K562 (cell line): ENCODE measurements at regions not wholly inside any gene's neighbourhood (a gene's known extent, or its start where the extent isn't known, plus 50 kb on each side); places are given as distances from the start of the nearest gene placed in this dataset.

Source experiments
- ATAC-seq: fragments of 200-7000 bp; cut with Tn5 transposase; 3 replicates; pipeline ENCODE4 v1.9.1; 2020; ENCODE audit warnings: moderate library complexity
- BruUV-seq: library from RNA; stranded (reverse); fragments of 400-500 nt; replicated peaks from 2 replicates; lab custom pipeline; 2021; lab: Mats Ljungman, UMichigan
- CTCF ChIA-PET: fragments of 300-600 bp; formaldehyde crosslinking; extraction: SDS; loops from one replicate; lab custom pipeline; 2021; ENCODE audit warnings: low intra/inter-chr PET ratio; lab: Yijun Ruan, JAX
- POLR2A ChIA-PET: fragments of 300-600, 350-650 bp; sonication (Branson Sonifier 250); formaldehyde crosslinking; extraction: SDS; loops from one replicate; lab custom pipeline; 2021; ENCODE audit warnings: antibody characterized with exemption, inconsistent platforms; lab: Yijun Ruan, JAX
- DNase-seq, 4 experiments: peaks; one replicate each; pipeline versions ENCODE4 v3.0.0 to v3.0.0-alpha.2; 2011 to 2018; ENCODE audit warnings: low spot score in 3 of 4, mixed read lengths in 3 of 4; ENCODE audit errors: extremely low read depth in 1 of 4
- FAIRE-seq: peaks from 2 replicates; lab custom pipeline; 2011; peaks lifted over from hg19 to GRCh38; lab: Jason Lieb, UNC
- H2AFZ ChIP-seq: 2 replicates; pipeline ENCODE4 v1.6.0; 2011; ENCODE audit warnings: low read depth, low read length, control low read depth, inconsistent platforms
- H3K27ac ChIP-seq: fragments of 200-600 bp; 3 replicates; pipeline ENCODE4 v1.8.0; 2011; ENCODE audit warnings: low read depth, mild to moderate bottlenecking, control low read depth, inconsistent platforms, low read length, moderate library complexity, mixed read lengths; ENCODE audit errors: extremely low read depth
- H3K27me3 ChIP-seq, 2 experiments: fragments of 300-600 bp in 1 of 2; 2 replicates in 1 of 2; 3 replicates in 1 of 2; pipeline versions ENCODE4 v1.6.0 to v1.8.0; 2011; ENCODE audit warnings: inconsistent platforms in 2 of 2, low read length in 2 of 2, mild to moderate bottlenecking in 1 of 2, mixed read lengths in 1 of 2, moderate library complexity in 1 of 2; ENCODE audit not compliant: control insufficient read depth in 2 of 2, insufficient read depth in 2 of 2
- H3K36me3 ChIP-seq: fragments of 300-600 bp; 3 replicates; pipeline ENCODE4 v1.8.0; 2011; ENCODE audit warnings: mild to moderate bottlenecking, low read length, inconsistent platforms; ENCODE audit not compliant: control insufficient read depth, insufficient read depth
- H3K4me1 ChIP-seq, 2 experiments: fragments of 200-600 bp in 1 of 2; replicated peaks in 1 of 2; 2 replicates in 1 of 2; 3 replicates in 1 of 2; pipeline versions ENCODE4 v1.5.1 to v1.8.0; 2011; ENCODE audit warnings: inconsistent platforms in 2 of 2, low read length in 2 of 2, mild to moderate bottlenecking in 1 of 2, mixed read lengths in 1 of 2, moderate library complexity in 1 of 2; ENCODE audit not compliant: control insufficient read depth in 2 of 2, insufficient read depth in 2 of 2
- H3K4me2 ChIP-seq: 2 replicates; pipeline ENCODE4 v1.6.1; 2011; ENCODE audit warnings: low read length, control low read depth, inconsistent platforms, mixed read lengths; ENCODE audit not compliant: insufficient read depth
- H3K4me3 ChIP-seq: fragments of 200-600 bp; sonication (generic), shearing (Covaris generic); 2 replicates; pipeline ENCODE4 v1.5.1; 2016; ENCODE audit warnings: control low read depth, inconsistent platforms
- H3K79me2 ChIP-seq: fragments of 200-600 bp; 3 replicates; pipeline ENCODE4 v1.8.0; 2011; ENCODE audit warnings: low read length, inconsistent platforms; ENCODE audit not compliant: control insufficient read depth, insufficient read depth
- H3K9ac ChIP-seq, 2 experiments: 2 replicates each; pipeline versions ENCODE4 v1.6.0 to v1.6.1; 2011; ENCODE audit warnings: low read depth in 2 of 2, low read length in 2 of 2, control low read depth in 1 of 2, inconsistent platforms in 1 of 2, mild to moderate bottlenecking in 1 of 2, mixed read lengths in 1 of 2; ENCODE audit not compliant: insufficient read depth in 1 of 2
- H3K9me1 ChIP-seq: one replicate; pipeline ENCODE4 v1.6.0; 2011; ENCODE audit warnings: inconsistent platforms, mild to moderate bottlenecking, low read length, moderate library complexity; ENCODE audit not compliant: control insufficient read depth, insufficient read depth
- H3K9me3 ChIP-seq: replicated peaks from 2 replicates; pipeline ENCODE4 v1.5.1; 2011; ENCODE audit warnings: low read depth, low read length, inconsistent platforms; ENCODE audit not compliant: control insufficient read depth, insufficient read depth
- H4K20me1 ChIP-seq: replicated peaks from 2 replicates; pipeline ENCODE4 v1.6.1; 2011; ENCODE audit warnings: low read length, inconsistent platforms, mixed read lengths; ENCODE audit not compliant: control insufficient read depth, insufficient read depth
- ARID2 ChIP-seq: fragments of 450-650 bp; IDR thresholded peaks from 2 replicates; pipeline ENCODE4 v1.6.1; 2017; ENCODE audit warnings: antibody characterized with exemption, mild to moderate bottlenecking
- COPS2 ChIP-seq: fragments of 450-650 bp; conservative IDR thresholded peaks from 2 replicates; pipeline ENCODE4 v1.6.1; 2016; ENCODE audit warnings: mild to moderate bottlenecking, moderate library complexity
- HDAC6 ChIP-seq: IDR thresholded peaks from 2 replicates; pipeline ENCODE4 v1.6.1; 2012; ENCODE audit warnings: low read depth, mild to moderate bottlenecking, control low read depth, inconsistent platforms, low read length, moderate library complexity
- NR3C1 ChIP-seq: sonication (generic); formaldehyde crosslinking; IDR thresholded peaks from 2 replicates; pipeline ENCODE4 v1.8.1; 2022; ENCODE audit warnings: missing genetic modification reagents
- RBM17 ChIP-seq: fragments of 200-400 bp; formaldehyde crosslinking; IDR thresholded peaks from 2 replicates; pipeline ENCODE4 v1.6.1; 2017; ENCODE audit warnings: low read depth, mild to moderate bottlenecking, low read length, borderline replicate concordance
- RFX7 ChIP-seq: fragments of 250-450 bp; sonication (Bioruptor Pico); IDR thresholded peaks from 2 replicates; pipeline ENCODE4 v1.5.1; 2021; ENCODE audit warnings: mild to moderate bottlenecking
- SIRT6 ChIP-seq: IDR thresholded peaks from one replicate; pipeline ENCODE4 v1.6.1; 2012; ENCODE audit warnings: low read depth, mild to moderate bottlenecking, control low read depth, inconsistent platforms, low read length, moderate library complexity
- SMARCA4 ChIP-seq: fragments of 450-650 bp; IDR thresholded peaks from 2 replicates; pipeline ENCODE4 v1.6.1; 2016
- TCF3 ChIP-seq: sonication (generic); formaldehyde crosslinking; IDR thresholded peaks from 2 replicates; pipeline ENCODE4 v1.4.0; 2020; ENCODE audit warnings: mild to moderate bottlenecking, missing genetic modification reagents
- U2AF1 ChIP-seq: fragments of 200-400 bp; formaldehyde crosslinking; optimal IDR thresholded peaks from 2 replicates; pipeline ENCODE3; 2017; ENCODE audit warnings: mild to moderate bottlenecking, low read depth, low read length, moderate library complexity
- ZNF282 ChIP-seq: sonication (generic); formaldehyde crosslinking; IDR thresholded peaks from 2 replicates; pipeline ENCODE4 v1.8.1; 2023; ENCODE audit warnings: missing genetic modification reagents
- WGBS: fragments of 100-300 bp; shearing (Covaris generic); methylation state at CpG from one replicate; pipeline ENCODE4 v1.1.6; 2016; ENCODE audit warnings: low coverage, mixed read lengths; ENCODE audit not compliant: insufficient coverage; ENCODE audit errors: missing lambda C conversion rate; 5-methylcytosine and 5-hydroxymethylcytosine counted together
- in situ Hi-C: fragments of 300-500 bp; cut with MboI; formaldehyde crosslinking; loops from 4 replicates; pipeline ENCODE4 v1.15.0; 2018; ENCODE audit warnings: inconsistent platforms, mixed read lengths
- intact Hi-C: fragments of 100-400 bp; cut with micrococcal nuclease; formaldehyde crosslinking; loops from 2 replicates; pipeline ENCODE4 v1.14.2; 2022
- TF ChIP-seq, protein P1 (sequence below): sonication (generic); formaldehyde crosslinking; IDR thresholded peaks from 2 replicates; pipeline ENCODE4 v1.8.0; 2023; ENCODE audit warnings: mild to moderate bottlenecking, missing genetic modification reagents
- TF ChIP-seq, protein P2 (sequence below): fragments of 250-450 bp; sonication (Bioruptor Pico); IDR thresholded peaks from 2 replicates; pipeline ENCODE4 v1.5.0; 2020; ENCODE audit warnings: mild to moderate bottlenecking
- TF ChIP-seq, protein P3 (sequence below): sonication (generic); formaldehyde crosslinking; IDR thresholded peaks from 2 replicates; pipeline ENCODE4 v1.9.0; 2022; ENCODE audit warnings: mild to moderate bottlenecking, missing genetic modification reagents

DNA sequence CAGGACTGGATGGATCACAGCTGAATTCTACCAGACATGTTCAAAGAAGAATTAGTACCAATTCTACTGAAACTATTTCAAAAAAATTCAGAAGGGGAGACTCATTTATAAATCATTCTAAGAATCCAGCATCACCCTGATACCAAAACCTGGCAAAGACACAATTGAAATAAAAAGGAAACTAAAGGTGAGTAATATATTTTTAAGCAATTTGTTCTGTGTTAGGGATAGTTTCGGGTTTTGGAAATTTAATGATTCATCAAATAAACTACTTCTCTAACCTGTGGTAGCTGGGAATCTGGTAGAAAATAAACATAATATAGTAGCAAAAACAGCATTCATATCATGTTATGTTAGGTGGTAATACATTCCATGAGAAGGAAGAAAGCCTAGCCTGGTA, 662.2 kb upstream of the BOD1L1 start:
- H3K9me3 ChIP-seq = no peaks in the 10 kb centered on the region
- in situ Hi-C loops = no loop called here
- H3K4me2 ChIP-seq = no peak overlapping the region
- H3K79me2 ChIP-seq = no peaks in the 10 kb centered on the region
- H3K27me3 ChIP-seq = no peaks in the 10 kb centered on the region
- POLR2A ChIA-PET = no interaction called here
- 0% methylated on average over 1 of the region's 1 CpG for WGBS
- H3K27ac ChIP-seq = no peak overlapping the region
- no peak overlapping the region for H2AFZ ChIP-seq
- H3K36me3 ChIP-seq = no peaks in the 10 kb centered on the region
- no peaks in the 10 kb centered on the region for H4K20me1 ChIP-seq
- ATAC-seq (no peak), DNase-seq (no peak), FAIRE-seq (no peak)
- no peaks in the 10 kb centered on the region for H3K4me1 ChIP-seq
- no TSS peak for BruUV-seq
- TF ChIP-seq RBM17 (no peak), COPS2 (no peak), NR3C1 (CRISPR knock-in tag) (no peak), RFX7 (CRISPR knock-in tag) (no peak), SMARCA4 (no peak), U2AF1 (no peak), ARID2 (no peak), ZNF282 (CRISPR knock-in tag) (no peak), SIRT6 (no peak), TCF3 (CRISPR knock-in tag) (no peak), HDAC6 (no peak)
- TF ChIP-seq, protein P1, sequence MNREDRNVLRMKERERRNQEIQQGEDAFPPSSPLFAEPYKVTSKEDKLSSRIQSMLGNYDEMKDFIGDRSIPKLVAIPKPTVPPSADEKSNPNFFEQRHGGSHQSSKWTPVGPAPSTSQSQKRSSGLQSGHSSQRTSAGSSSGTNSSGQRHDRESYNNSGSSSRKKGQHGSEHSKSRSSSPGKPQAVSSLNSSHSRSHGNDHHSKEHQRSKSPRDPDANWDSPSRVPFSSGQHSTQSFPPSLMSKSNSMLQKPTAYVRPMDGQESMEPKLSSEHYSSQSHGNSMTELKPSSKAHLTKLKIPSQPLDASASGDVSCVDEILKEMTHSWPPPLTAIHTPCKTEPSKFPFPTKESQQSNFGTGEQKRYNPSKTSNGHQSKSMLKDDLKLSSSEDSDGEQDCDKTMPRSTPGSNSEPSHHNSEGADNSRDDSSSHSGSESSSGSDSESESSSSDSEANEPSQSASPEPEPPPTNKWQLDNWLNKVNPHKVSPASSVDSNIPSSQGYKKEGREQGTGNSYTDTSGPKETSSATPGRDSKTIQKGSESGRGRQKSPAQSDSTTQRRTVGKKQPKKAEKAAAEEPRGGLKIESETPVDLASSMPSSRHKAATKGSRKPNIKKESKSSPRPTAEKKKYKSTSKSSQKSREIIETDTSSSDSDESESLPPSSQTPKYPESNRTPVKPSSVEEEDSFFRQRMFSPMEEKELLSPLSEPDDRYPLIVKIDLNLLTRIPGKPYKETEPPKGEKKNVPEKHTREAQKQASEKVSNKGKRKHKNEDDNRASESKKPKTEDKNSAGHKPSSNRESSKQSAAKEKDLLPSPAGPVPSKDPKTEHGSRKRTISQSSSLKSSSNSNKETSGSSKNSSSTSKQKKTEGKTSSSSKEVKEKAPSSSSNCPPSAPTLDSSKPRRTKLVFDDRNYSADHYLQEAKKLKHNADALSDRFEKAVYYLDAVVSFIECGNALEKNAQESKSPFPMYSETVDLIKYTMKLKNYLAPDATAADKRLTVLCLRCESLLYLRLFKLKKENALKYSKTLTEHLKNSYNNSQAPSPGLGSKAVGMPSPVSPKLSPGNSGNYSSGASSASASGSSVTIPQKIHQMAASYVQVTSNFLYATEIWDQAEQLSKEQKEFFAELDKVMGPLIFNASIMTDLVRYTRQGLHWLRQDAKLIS (CRISPR knock-in tag) = no peak
- TF ChIP-seq, protein P2, sequence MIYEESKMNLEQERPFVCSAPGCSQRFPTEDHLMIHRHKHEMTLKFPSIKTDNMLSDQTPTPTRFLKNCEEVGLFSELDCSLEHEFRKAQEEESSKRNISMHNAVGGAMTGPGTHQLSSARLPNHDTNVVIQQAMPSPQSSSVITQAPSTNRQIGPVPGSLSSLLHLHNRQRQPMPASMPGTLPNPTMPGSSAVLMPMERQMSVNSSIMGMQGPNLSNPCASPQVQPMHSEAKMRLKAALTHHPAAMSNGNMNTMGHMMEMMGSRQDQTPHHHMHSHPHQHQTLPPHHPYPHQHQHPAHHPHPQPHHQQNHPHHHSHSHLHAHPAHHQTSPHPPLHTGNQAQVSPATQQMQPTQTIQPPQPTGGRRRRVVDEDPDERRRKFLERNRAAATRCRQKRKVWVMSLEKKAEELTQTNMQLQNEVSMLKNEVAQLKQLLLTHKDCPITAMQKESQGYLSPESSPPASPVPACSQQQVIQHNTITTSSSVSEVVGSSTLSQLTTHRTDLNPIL (CRISPR knock-in tag) = no peak
- TF ChIP-seq, protein P3, sequence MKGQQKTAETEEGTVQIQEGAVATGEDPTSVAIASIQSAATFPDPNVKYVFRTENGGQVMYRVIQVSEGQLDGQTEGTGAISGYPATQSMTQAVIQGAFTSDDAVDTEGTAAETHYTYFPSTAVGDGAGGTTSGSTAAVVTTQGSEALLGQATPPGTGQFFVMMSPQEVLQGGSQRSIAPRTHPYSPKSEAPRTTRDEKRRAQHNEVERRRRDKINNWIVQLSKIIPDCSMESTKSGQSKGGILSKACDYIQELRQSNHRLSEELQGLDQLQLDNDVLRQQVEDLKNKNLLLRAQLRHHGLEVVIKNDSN (CRISPR knock-in tag) = no peak
- no peak overlapping the region for H3K9ac ChIP-seq
- CTCF ChIA-PET = no interaction called here
- intact Hi-C loops = no loop called here
- H3K9me1 ChIP-seq = no peaks in the 10 kb centered on the region
- no peak overlapping the region for H3K4me3 ChIP-seq
